Panc1 (cell line): ENCODE measurements at regions not wholly inside any gene's neighbourhood (a gene's known extent, or its start where the extent isn't known, plus 50 kb on each side); places are given as distances from the start of the nearest gene placed in this dataset.

Experiments used
- ATAC-seq: fragments of 200-7000 bp; cut with Tn5 transposase; 2 replicates; pipeline ENCODE4 v1.9.1; 2020; ENCODE audit warnings: mild to moderate bottlenecking, moderate library complexity
- BruUV-seq: library from RNA; stranded (reverse); fragments of 400-500 nt; replicated peaks from 2 replicates; lab custom pipeline; 2021; lab: Mats Ljungman, UMichigan
- CTCF ChIA-PET: fragments of 300-600 bp; sonication (Branson Sonifier 250); formaldehyde crosslinking; loops from one replicate; lab custom pipeline; 2022; ENCODE audit warnings: antibody characterized with exemption; lab: Charles Lee
- POLR2A ChIA-PET: fragments of 300-600 bp; sonication (Branson Sonifier 250); formaldehyde crosslinking; loops from one replicate; lab custom pipeline; 2022; ENCODE audit warnings: antibody characterized with exemption; lab: Charles Lee
- DNase-seq: peaks from one replicate; pipeline ENCODE4 v3.0.0-alpha.2; 2010; ENCODE audit warnings: low read depth, low spot score
- H3K27ac ChIP-seq: 2 replicates; pipeline ENCODE4 v1.5.1; 2011; ENCODE audit warnings: mild to moderate bottlenecking, low read length, inconsistent platforms
- H3K27me3 ChIP-seq: fragments of 200-500 bp; sonication (Bioruptor generic); 2 replicates; pipeline ENCODE4 v1.6.0; 2014; ENCODE audit warnings: low read length, inconsistent platforms; ENCODE audit not compliant: control insufficient read depth, insufficient read depth
- H3K36me3 ChIP-seq: fragments of 200-500 bp; sonication (Bioruptor generic); 2 replicates; pipeline ENCODE4 v1.5.1; 2014; ENCODE audit warnings: inconsistent platforms, mild to moderate bottlenecking, low read length, moderate library complexity; ENCODE audit not compliant: control insufficient read depth, insufficient read depth
- H3K4me1 ChIP-seq: 2 replicates; pipeline ENCODE4 v1.5.1; 2011; ENCODE audit warnings: inconsistent platforms, mild to moderate bottlenecking, low read length, moderate library complexity; ENCODE audit not compliant: control insufficient read depth, insufficient read depth
- H3K4me3 ChIP-seq, 2 experiments: 2 replicates each; pipeline ENCODE4 v1.5.1; 2011 to 2012; ENCODE audit warnings: low read depth in 2 of 2, low read length in 2 of 2, mild to moderate bottlenecking in 2 of 2, inconsistent platforms in 1 of 2, moderate library complexity in 1 of 2
- H3K9me3 ChIP-seq: fragments of 200-500 bp; sonication (Bioruptor generic); 2 replicates; pipeline ENCODE4 v1.5.1; 2014; ENCODE audit warnings: low read depth, mild to moderate bottlenecking, inconsistent platforms, low read length, moderate library complexity; ENCODE audit not compliant: control insufficient read depth, insufficient read depth
- POLR2AphosphoS5 ChIP-seq: IDR thresholded peaks from 2 replicates; pipeline ENCODE4 v1.6.1; 2012; ENCODE audit warnings: mild to moderate bottlenecking, low read depth, low read length, moderate library complexity
- REST ChIP-seq, 2 experiments: IDR thresholded peaks; 2 replicates each; pipeline ENCODE4 v1.6.1; 2011 to 2012; ENCODE audit warnings: low read depth in 2 of 2, control low read depth in 1 of 2, low read length in 1 of 2, mild to moderate bottlenecking in 1 of 2, moderate library complexity in 1 of 2; ENCODE audit not compliant: insufficient read depth in 1 of 2
- SIN3A ChIP-seq: IDR thresholded peaks from 2 replicates; pipeline ENCODE4 v1.6.1; 2012; ENCODE audit warnings: low read depth, mild to moderate bottlenecking, low read length, moderate library complexity, borderline replicate concordance; ENCODE audit not compliant: insufficient read depth
- TCF7L2 ChIP-seq: IDR thresholded peaks from 2 replicates; pipeline ENCODE4 v1.6.1; 2011; ENCODE audit warnings: mild to moderate bottlenecking, low read depth, low read length, inconsistent platforms
- in situ Hi-C: cut with HindIII; loops from 2 replicates; pipeline ENCODE4 v1.10.0; 2016; ENCODE audit warnings: low sequenced_read_pairs, low pct_unique_long_range_greater_than_20kb
- intact Hi-C: fragments of 100-400 bp; cut with micrococcal nuclease; formaldehyde crosslinking; loops from one replicate; pipeline ENCODE4 v1.10.0; 2022; ENCODE audit not compliant: unreplicated experiment
- TF ChIP-seq, protein P1 (sequence below): fragments of 450-650 bp; IDR thresholded peaks from 2 replicates; pipeline ENCODE4 v1.5.1; 2017; ENCODE audit warnings: mild to moderate bottlenecking

DNA sequence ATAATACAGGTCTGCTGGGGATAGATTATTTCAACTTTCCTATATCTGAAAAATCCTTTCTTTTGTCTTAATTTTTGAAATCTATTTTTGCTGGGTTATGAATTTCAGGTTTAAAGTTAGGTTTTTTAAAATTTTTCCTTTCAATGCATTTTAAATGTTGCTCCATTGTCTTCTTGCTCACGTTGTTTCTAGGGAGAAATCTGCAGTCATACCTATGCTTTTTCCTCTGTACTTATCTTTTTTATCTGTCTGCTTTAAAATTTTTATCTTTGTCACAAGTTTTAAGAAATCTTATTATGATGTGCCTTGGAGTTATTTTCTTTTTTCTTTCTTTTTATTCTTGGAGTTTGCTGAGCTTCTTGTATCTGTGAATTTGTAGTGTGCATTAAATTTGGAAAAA is 412.0 kb upstream of the KIF2A start:
- Histone ChIP-seq H3K36me3 (no peaks in the 10 kb centered on the region), H3K27me3 (no peaks in the 10 kb centered on the region), H3K9me3 (peaks cover 7% of the 10 kb centered on the region; the same call in 1 of the 2 replicates), H3K4me3 (no peak overlapping the region), H3K4me1 (no peaks in the 10 kb centered on the region), H3K27ac (no peak overlapping the region)
- in situ Hi-C loops (no loop called here), intact Hi-C loops (no loop called here)
- CTCF ChIA-PET = no interaction called here
- BruUV-seq = no TSS peak
- POLR2A ChIA-PET = no interaction called here
- ATAC-seq (no peak), DNase-seq (no peak)
- no peak for TF ChIP-seq POLR2AphosphoS5
- no peak for TF ChIP-seq REST (IDR thresholded peaks at IDR 0.05; ENCODE audit: insufficient read depth in 1 of 2, low read depth in 2 of 2, low read length in 1 of 2)
- no peak for TF ChIP-seq TCF7L2
- no peak for TF ChIP-seq SIN3A
- TF ChIP-seq, protein P1, sequence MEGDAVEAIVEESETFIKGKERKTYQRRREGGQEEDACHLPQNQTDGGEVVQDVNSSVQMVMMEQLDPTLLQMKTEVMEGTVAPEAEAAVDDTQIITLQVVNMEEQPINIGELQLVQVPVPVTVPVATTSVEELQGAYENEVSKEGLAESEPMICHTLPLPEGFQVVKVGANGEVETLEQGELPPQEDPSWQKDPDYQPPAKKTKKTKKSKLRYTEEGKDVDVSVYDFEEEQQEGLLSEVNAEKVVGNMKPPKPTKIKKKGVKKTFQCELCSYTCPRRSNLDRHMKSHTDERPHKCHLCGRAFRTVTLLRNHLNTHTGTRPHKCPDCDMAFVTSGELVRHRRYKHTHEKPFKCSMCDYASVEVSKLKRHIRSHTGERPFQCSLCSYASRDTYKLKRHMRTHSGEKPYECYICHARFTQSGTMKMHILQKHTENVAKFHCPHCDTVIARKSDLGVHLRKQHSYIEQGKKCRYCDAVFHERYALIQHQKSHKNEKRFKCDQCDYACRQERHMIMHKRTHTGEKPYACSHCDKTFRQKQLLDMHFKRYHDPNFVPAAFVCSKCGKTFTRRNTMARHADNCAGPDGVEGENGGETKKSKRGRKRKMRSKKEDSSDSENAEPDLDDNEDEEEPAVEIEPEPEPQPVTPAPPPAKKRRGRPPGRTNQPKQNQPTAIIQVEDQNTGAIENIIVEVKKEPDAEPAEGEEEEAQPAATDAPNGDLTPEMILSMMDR = no peak

GRCh38 chr5:61896811-61897210 is 409.2 kb upstream of the KIF2A start:
- TF ChIP-seq, protein P1 = no peak
- no peak for TF ChIP-seq TCF7L2
- TF ChIP-seq REST (IDR thresholded peaks at IDR 0.05; ENCODE audit: insufficient read depth in 1 of 2, low read depth in 2 of 2, low read length in 1 of 2) = no peak
- no peak for TF ChIP-seq SIN3A
- no peak for TF ChIP-seq POLR2AphosphoS5
- no peak for ATAC-seq
- in situ Hi-C loops = no loop called here

More at GRCh38 chr5:61896811-61897210, 409.2 kb upstream of the KIF2A start:
- no peak overlapping the region for H3K4me3 ChIP-seq
- ChIA-PET CTCF (no interaction called here), POLR2A (no interaction called here)
- no TSS peak for BruUV-seq
- no peaks in the 10 kb centered on the region for H3K27me3 ChIP-seq
- no peaks in the 10 kb centered on the region for H3K36me3 ChIP-seq
- intact Hi-C loops = no loop called here
- DNase-seq = no peak
- peaks cover 7% of the 10 kb centered on the region; the same call in 1 of the 2 replicates for H3K9me3 ChIP-seq
- H3K27ac ChIP-seq = no peak overlapping the region
- no peaks in the 10 kb centered on the region for H3K4me1 ChIP-seq
